Stimulated activated naive B cell treated with anti-CD40 and anti-IgM and Interleukin-4, amounts not matched to agents 10 μg/mL and 1 μg/mL and 100 μg/mL, for 72 hours (primary cell): ENCODE measurements at regions not wholly inside any gene's neighbourhood (a gene's known extent, or its start where the extent isn't known, plus 50 kb on each side); places are given as distances from the start of the nearest gene placed in this dataset.
A peak's percentile ranks its signal among the peaks of the same experiment; 100 is the strongest.

Experiments
- ATAC-seq, 2 donors: fragments of 150-1000 bp; cut with Tn5 transposase; replicated peaks; 2 replicates each; pipeline ENCODE4 v1.10.0; 2021; ENCODE audit warnings: moderate library complexity in 1 of 2
- DNase-seq: peaks from one replicate; pipeline ENCODE4 v3.0.0; 2021
- H3K27ac Mint-ChIP-seq: one replicate; pipeline ENCODE4 v1.8.0; 2022; ENCODE audit warnings: mild to moderate bottlenecking, mixed read lengths
- H3K27me3 Mint-ChIP-seq, 2 donors: one replicate each; pipeline ENCODE4 v1.8.0; 2022; ENCODE audit warnings: mixed read lengths in 2 of 2
- H3K36me3 Mint-ChIP-seq, 2 donors: one replicate each; pipeline ENCODE4 v1.8.0; 2022; ENCODE audit warnings: mixed read lengths in 2 of 2, mild to moderate bottlenecking in 1 of 2
- H3K4me1 Mint-ChIP-seq, 2 donors: one replicate each; pipeline ENCODE4 v1.8.0; 2022; ENCODE audit warnings: mixed read lengths in 2 of 2, mild to moderate bottlenecking in 1 of 2
- H3K4me3 Mint-ChIP-seq, 2 donors: one replicate each; pipeline ENCODE4 v1.8.0; 2022; ENCODE audit warnings: mild to moderate bottlenecking in 2 of 2, mixed read lengths in 2 of 2, moderate library complexity in 1 of 2
- H3K9me3 Mint-ChIP-seq, 2 donors: one replicate each; pipeline ENCODE4 v1.8.0; 2022; ENCODE audit warnings: mixed read lengths in 2 of 2, mild to moderate bottlenecking in 1 of 2

- Mint-ChIP-seq H3K27ac (no peak overlapping the region), H3K27me3 (no peaks in the 10 kb centered on the region), H3K36me3 (peaks cover 0 to 3% of the 10 kb centered on the region in 2 donors), H3K4me3 (no peak overlapping the region), H3K4me1 (peaks cover 4 to 9% of the 10 kb centered on the region in 2 donors), H3K9me3 (peaks cover 0 to 3% of the 10 kb centered on the region in 2 donors)
- no peak for DNase-seq
- ATAC-seq, result no peak
These were observed 60.1 kb upstream of the LMNB1 start for GRCh38 chr5:126716861-126717260.

- no peaks in the 10 kb centered on the region for H3K27me3 Mint-ChIP-seq
- peaks cover under 1 to 3% of the 10 kb centered on the region in 2 donors for H3K4me1 Mint-ChIP-seq
- no peak overlapping the region for H3K27ac Mint-ChIP-seq
- ATAC-seq, result no peak
- DNase-seq, result no peak
- peaks cover 0 to 1% of the 10 kb centered on the region in 2 donors for H3K9me3 Mint-ChIP-seq
- no peak overlapping the region for H3K4me3 Mint-ChIP-seq
- peaks cover 0 to under 1% of the 10 kb centered on the region in 2 donors for H3K36me3 Mint-ChIP-seq
These were observed 58.6 kb upstream of the LMNB1 start for GRCh38 chr5:126718236-126718868.

GRCh38 chr5:126720369-126720768 is 56.6 kb upstream of the LMNB1 start:
- no peak overlapping the region for H3K27ac Mint-ChIP-seq
- peaks cover 0 to 5% of the 10 kb centered on the region in 2 donors for H3K9me3 Mint-ChIP-seq
- peaks cover 0 to 2% of the 10 kb centered on the region in 2 donors for H3K36me3 Mint-ChIP-seq

GRCh38 chr5:126723643-126724042 is 53.3 kb upstream of the LMNB1 start:
- no peak overlapping the region for H3K4me3 Mint-ChIP-seq
- H3K27ac Mint-ChIP-seq, result no peak overlapping the region
- ATAC-seq, result peak; percentile 19 to 29
- H3K36me3 Mint-ChIP-seq, result peaks cover 0 to 2% of the 10 kb centered on the region in 2 donors
- DNase-seq, result no peak
- H3K9me3 Mint-ChIP-seq, result peaks cover 0 to 5% of the 10 kb centered on the region in 2 donors
- H3K27me3 Mint-ChIP-seq, result no peaks in the 10 kb centered on the region
- no peaks in the 10 kb centered on the region for H3K4me1 Mint-ChIP-seq

More at GRCh38 chr5:126720369-126720768, 56.6 kb upstream of the LMNB1 start:
- H3K27me3 Mint-ChIP-seq, result no peaks in the 10 kb centered on the region
- no peak overlapping the region for H3K4me3 Mint-ChIP-seq
- no peak for ATAC-seq
- H3K4me1 Mint-ChIP-seq, result no peaks in the 10 kb centered on the region
- no peak for DNase-seq
